ENCODE measurements at regions not wholly inside any gene's neighbourhood (a gene's known extent, or its start where the extent isn't known, plus 50 kb on each side); places are given as distances from the start of the nearest gene placed in this dataset.
"Not testable (repeated sequence)": the region's sequence is repeated elsewhere in the genome, so short reads cannot be mapped to it uniquely, and the experiment has no call there.

GRCh38 chr5:2373631-2374030, 377.8 kb downstream of the IRX2 start:
- Histone ChIP-seq H3K9me3 (ENCODE audit: control insufficient read depth, insufficient read depth, low read depth, low read length) (peaks cover 5% of the 10 kb centered on the region; the same call in 1 of the 2 replicates), H3K9ac (ENCODE audit: low read length) (no peak overlapping the region), H3K27me3 (ENCODE audit: control insufficient read depth, insufficient read depth, low read length) (no peaks in the 10 kb centered on the region), H3K4me1 (ENCODE audit: control insufficient read depth, insufficient read depth, low read length) (0 out of 2 replicates have a peak, but pooled peaks cover 4% of the 10 kb centered on the region), H3K36me3 (ENCODE audit: control insufficient read depth, insufficient read depth, low read length) (no peaks in the 10 kb centered on the region), H3K27ac (ENCODE audit: low read depth, low read length) (no peak overlapping the region), H3K4me3 (ENCODE audit: low read depth, low read length) (no peak overlapping the region)

- 0 out of 2 replicates have a peak, but pooled peaks cover 4% of the 10 kb centered on the region for H3K4me1 ChIP-seq (ENCODE audit: control insufficient read depth, insufficient read depth, low read length)
- H3K36me3 ChIP-seq (ENCODE audit: control insufficient read depth, insufficient read depth, low read length): no peaks in the 10 kb centered on the region
- H3K9ac ChIP-seq (ENCODE audit: low read length): no peak overlapping the region
- no peaks in the 10 kb centered on the region for H3K27me3 ChIP-seq (ENCODE audit: control insufficient read depth, insufficient read depth, low read length)
- peaks cover 5% of the 10 kb centered on the region; the same call in 1 of the 2 replicates for H3K9me3 ChIP-seq (ENCODE audit: control insufficient read depth, insufficient read depth, low read depth, low read length)
- H3K4me3 ChIP-seq (ENCODE audit: low read depth, low read length): no peak overlapping the region
- H3K27ac ChIP-seq (ENCODE audit: low read depth, low read length): no peak overlapping the region
Observed at GRCh38 chr5:2371419-2371710, 380.1 kb downstream of the IRX2 start.

DNA sequence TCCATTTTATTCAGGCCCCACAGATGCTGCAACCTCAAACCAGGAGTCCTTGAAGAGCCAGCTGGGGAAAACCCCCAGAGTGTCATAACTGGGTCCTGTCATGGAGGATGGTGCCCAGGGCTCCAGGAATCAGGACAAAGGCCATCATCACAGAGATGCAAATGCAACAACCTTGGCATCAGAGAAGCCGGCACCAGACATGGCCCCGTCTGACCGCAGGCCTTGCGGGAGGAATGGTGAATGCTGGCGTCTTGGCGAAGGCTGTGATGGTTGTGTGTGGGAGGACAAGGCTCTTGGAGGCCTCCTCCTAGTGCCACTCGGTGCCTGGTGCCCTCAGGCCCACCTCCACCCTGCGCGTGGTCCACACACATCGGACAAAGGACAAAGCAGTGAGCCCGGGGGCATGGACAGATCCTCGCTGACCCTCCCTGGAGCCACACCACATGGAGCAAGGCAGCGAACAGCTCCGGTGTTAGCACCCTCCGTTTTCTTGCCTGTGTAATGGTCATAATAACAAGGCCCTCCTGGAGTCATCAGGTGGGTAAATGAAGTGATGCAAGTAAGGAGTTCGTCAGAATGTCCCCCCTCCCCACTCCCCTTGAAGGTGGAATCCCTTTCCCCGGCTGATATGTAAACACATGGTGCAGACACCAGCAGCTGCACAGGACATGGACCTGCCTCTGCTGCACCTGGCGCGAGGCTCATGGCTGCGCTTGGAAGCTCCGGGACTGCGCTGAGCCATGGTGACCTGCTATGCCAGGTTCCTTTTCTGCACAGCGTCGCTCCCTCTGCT, 380.7 kb downstream of the IRX2 start:
- no peaks in the 10 kb centered on the region for H3K27me3 ChIP-seq (ENCODE audit: control insufficient read depth, insufficient read depth, low read length)
- H3K9ac ChIP-seq (ENCODE audit: low read length): no peak overlapping the region
- H3K27ac ChIP-seq (ENCODE audit: low read depth, low read length): no peak overlapping the region
- no peaks in the 10 kb centered on the region for H3K36me3 ChIP-seq (ENCODE audit: control insufficient read depth, insufficient read depth, low read length)
- H3K4me1 ChIP-seq (ENCODE audit: control insufficient read depth, insufficient read depth, low read length): no peaks in the 10 kb centered on the region
- no peak overlapping the region for H3K4me3 ChIP-seq (ENCODE audit: low read depth, low read length)
- peaks cover 5% of the 10 kb centered on the region; the same call in 1 of the 2 replicates for H3K9me3 ChIP-seq (ENCODE audit: control insufficient read depth, insufficient read depth, low read depth, low read length)

DNA sequence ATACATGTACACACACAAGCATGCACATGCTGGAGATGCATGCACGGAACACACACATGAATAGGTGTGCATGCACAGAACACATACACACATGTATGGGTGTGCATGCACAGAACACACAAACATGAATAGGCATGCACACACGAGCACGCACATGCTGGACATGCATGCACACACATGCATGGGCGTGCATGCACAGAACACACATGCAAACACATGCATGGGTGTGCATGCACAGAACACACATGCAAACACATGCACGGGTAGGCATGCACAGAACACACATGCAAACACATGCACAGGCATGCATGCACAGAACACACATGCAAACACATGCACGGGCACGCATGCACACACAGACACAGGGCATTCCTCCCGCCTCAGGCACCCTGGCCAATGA, 382.3 kb downstream of the IRX2 start:
- H3K9ac ChIP-seq (ENCODE audit: low read length): no peak overlapping the region
- no peak overlapping the region for H3K4me3 ChIP-seq (ENCODE audit: low read depth, low read length)
- H3K27me3 ChIP-seq (ENCODE audit: control insufficient read depth, insufficient read depth, low read length): no peaks in the 10 kb centered on the region
- no peaks in the 10 kb centered on the region for H3K36me3 ChIP-seq (ENCODE audit: control insufficient read depth, insufficient read depth, low read length)
- H3K9me3 ChIP-seq (ENCODE audit: control insufficient read depth, insufficient read depth, low read depth, low read length): peaks cover 17% of the 10 kb centered on the region
- no peak overlapping the region for H3K27ac ChIP-seq (ENCODE audit: low read depth, low read length)
- H3K4me1 ChIP-seq (ENCODE audit: control insufficient read depth, insufficient read depth, low read length): no peaks in the 10 kb centered on the region

DNA sequence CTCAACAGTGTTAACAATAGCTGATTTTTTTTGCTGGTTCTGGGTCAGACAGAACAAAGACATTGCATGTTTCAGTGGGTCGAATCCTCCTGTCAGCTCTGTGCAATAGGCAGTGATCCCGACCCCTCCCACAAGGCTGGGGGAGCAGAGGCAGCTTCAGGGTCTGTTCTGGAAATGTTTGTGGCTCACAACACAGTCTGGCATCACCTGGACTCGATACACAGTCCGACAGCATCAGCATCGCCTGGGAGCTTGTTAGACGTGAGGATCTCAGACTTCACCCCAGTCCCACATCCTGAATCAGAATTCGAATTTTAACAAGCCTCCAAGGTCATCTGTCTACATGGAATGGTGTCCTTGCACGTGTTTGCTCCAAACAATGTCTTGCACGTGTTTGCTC, 384.7 kb downstream of the IRX2 start:
- no peaks in the 10 kb centered on the region for H3K4me1 ChIP-seq (ENCODE audit: control insufficient read depth, insufficient read depth, low read length)
- H3K27ac ChIP-seq (ENCODE audit: low read depth, low read length): no peak overlapping the region
- peaks cover 21% of the 10 kb centered on the region for H3K9me3 ChIP-seq (ENCODE audit: control insufficient read depth, insufficient read depth, low read depth, low read length)
- no peaks in the 10 kb centered on the region for H3K36me3 ChIP-seq (ENCODE audit: control insufficient read depth, insufficient read depth, low read length)
- H3K27me3 ChIP-seq (ENCODE audit: control insufficient read depth, insufficient read depth, low read length): no peaks in the 10 kb centered on the region
- no peak overlapping the region for H3K4me3 ChIP-seq (ENCODE audit: low read depth, low read length)
- H3K9ac ChIP-seq (ENCODE audit: low read length): no peak overlapping the region

DNA sequence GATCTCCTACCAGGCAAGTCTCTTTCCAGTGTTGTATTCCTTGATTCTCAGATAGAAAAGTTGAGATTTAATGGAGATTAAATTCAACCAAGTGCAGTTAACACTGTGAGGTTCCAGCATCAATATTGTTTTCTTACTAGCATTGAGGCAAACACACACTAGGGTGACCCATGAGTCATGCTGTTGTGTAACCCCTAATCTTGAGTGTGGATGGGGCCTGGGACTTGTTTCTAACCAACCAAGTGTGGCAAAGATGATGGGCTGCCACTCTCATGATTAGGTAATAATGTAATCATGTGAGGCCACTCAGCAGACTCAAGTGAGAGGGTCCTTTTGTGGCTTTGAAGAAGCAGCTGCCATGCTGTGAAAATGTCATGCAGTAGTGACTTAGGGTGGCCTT, 394.2 kb downstream of the IRX2 start:
- H3K36me3 ChIP-seq (ENCODE audit: control insufficient read depth, insufficient read depth, low read length): no peaks in the 10 kb centered on the region
- 0 out of 2 replicates have a peak, but pooled peaks cover 5% of the 10 kb centered on the region for H3K4me1 ChIP-seq (ENCODE audit: control insufficient read depth, insufficient read depth, low read length)
- no peaks in the 10 kb centered on the region for H3K27me3 ChIP-seq (ENCODE audit: control insufficient read depth, insufficient read depth, low read length)
- H3K9ac ChIP-seq (ENCODE audit: low read length): no peak overlapping the region
- H3K27ac ChIP-seq (ENCODE audit: low read depth, low read length): no peak overlapping the region
- no peak overlapping the region for H3K4me3 ChIP-seq (ENCODE audit: low read depth, low read length)
- peaks cover 8% of the 10 kb centered on the region for H3K9me3 ChIP-seq (ENCODE audit: control insufficient read depth, insufficient read depth, low read depth, low read length)

DNA sequence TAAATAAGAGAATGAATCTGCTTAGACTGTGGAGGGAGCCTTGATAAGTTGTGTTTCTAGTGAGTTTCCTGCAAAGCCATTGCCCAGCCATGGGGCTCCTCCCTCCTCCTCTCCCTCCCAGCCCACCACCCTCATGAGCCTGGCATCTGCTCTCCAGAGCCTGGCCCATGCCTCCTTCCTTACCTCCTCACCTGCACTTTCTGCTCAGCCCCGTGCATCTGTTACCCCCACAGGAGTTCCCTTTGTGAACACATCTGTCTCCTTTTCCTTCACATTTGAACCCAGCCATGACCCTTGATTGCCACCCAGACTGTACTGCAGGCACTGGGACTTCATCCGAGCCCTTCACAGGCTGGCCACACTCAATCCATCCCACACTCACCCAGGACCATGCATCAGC, 395.6 kb downstream of the IRX2 start:
- Histone ChIP-seq H3K4me3 (ENCODE audit: low read depth, low read length) (no peak overlapping the region), H3K36me3 (ENCODE audit: control insufficient read depth, insufficient read depth, low read length) (no peaks in the 10 kb centered on the region), H3K4me1 (ENCODE audit: control insufficient read depth, insufficient read depth, low read length) (0 out of 2 replicates have a peak, but pooled peaks cover 5% of the 10 kb centered on the region), H3K9me3 (ENCODE audit: control insufficient read depth, insufficient read depth, low read depth, low read length) (peaks cover 8% of the 10 kb centered on the region), H3K9ac (ENCODE audit: low read length) (no peak overlapping the region), H3K27me3 (ENCODE audit: control insufficient read depth, insufficient read depth, low read length) (no peaks in the 10 kb centered on the region), H3K27ac (ENCODE audit: low read depth, low read length) (no peak overlapping the region)

- peaks cover 13% of the 10 kb centered on the region for H3K9me3 ChIP-seq (ENCODE audit: control insufficient read depth, insufficient read depth, low read depth, low read length)
- no peaks in the 10 kb centered on the region for H3K4me1 ChIP-seq (ENCODE audit: control insufficient read depth, insufficient read depth, low read length)
- no peaks in the 10 kb centered on the region for H3K27me3 ChIP-seq (ENCODE audit: control insufficient read depth, insufficient read depth, low read length)
- H3K27ac ChIP-seq (ENCODE audit: low read depth, low read length): no peak overlapping the region
- H3K36me3 ChIP-seq (ENCODE audit: control insufficient read depth, insufficient read depth, low read length): no peaks in the 10 kb centered on the region
- no peak overlapping the region for H3K4me3 ChIP-seq (ENCODE audit: low read depth, low read length)
- H3K9ac ChIP-seq (ENCODE audit: low read length): no peak overlapping the region
Observed at GRCh38 chr5:2353871-2354440, 397.5 kb downstream of the IRX2 start.

GRCh38 chr5:2353211-2353610, 398.3 kb downstream of the IRX2 start:
- no peaks in the 10 kb centered on the region for H3K36me3 ChIP-seq (ENCODE audit: control insufficient read depth, insufficient read depth, low read length)
- no peaks in the 10 kb centered on the region for H3K4me1 ChIP-seq (ENCODE audit: control insufficient read depth, insufficient read depth, low read length)
- H3K4me3 ChIP-seq (ENCODE audit: low read depth, low read length): no peak overlapping the region
- H3K27me3 ChIP-seq (ENCODE audit: control insufficient read depth, insufficient read depth, low read length): no peaks in the 10 kb centered on the region
- H3K27ac ChIP-seq (ENCODE audit: low read depth, low read length): no peak overlapping the region
- H3K9me3 ChIP-seq (ENCODE audit: control insufficient read depth, insufficient read depth, low read depth, low read length): peaks cover 17% of the 10 kb centered on the region
- H3K9ac ChIP-seq (ENCODE audit: low read length): no peak overlapping the region

GRCh38 chr5:2352101-2352861, 399.2 kb downstream of the IRX2 start:
- Histone ChIP-seq H3K36me3 (ENCODE audit: control insufficient read depth, insufficient read depth, low read length) (no peaks in the 10 kb centered on the region), H3K9ac (ENCODE audit: low read length) (no peak overlapping the region), H3K27me3 (ENCODE audit: control insufficient read depth, insufficient read depth, low read length) (no peaks in the 10 kb centered on the region), H3K4me1 (ENCODE audit: control insufficient read depth, insufficient read depth, low read length) (no peaks in the 10 kb centered on the region), H3K27ac (ENCODE audit: low read depth, low read length) (no peak overlapping the region), H3K4me3 (ENCODE audit: low read depth, low read length) (no peak overlapping the region), H3K9me3 (ENCODE audit: control insufficient read depth, insufficient read depth, low read depth, low read length) (peaks cover 11% of the 10 kb centered on the region)

GRCh38 chr5:2349768-2350167, 401.7 kb downstream of the IRX2 start:
- not testable (repeated sequence) for H3K4me3 ChIP-seq (ENCODE audit: low read depth, low read length); H3K27me3 ChIP-seq (ENCODE audit: control insufficient read depth, insufficient read depth, low read length); H3K27ac ChIP-seq (ENCODE audit: low read depth, low read length); H3K36me3 ChIP-seq (ENCODE audit: control insufficient read depth, insufficient read depth, low read length); H3K9ac ChIP-seq (ENCODE audit: low read length); H3K4me1 ChIP-seq (ENCODE audit: control insufficient read depth, insufficient read depth, low read length)
- H3K9me3 ChIP-seq (ENCODE audit: control insufficient read depth, insufficient read depth, low read depth, low read length): peaks cover 15% of the 10 kb centered on the region

Measured in HUES6 (cell line).